ENCODE measurements at regions not wholly inside any gene's neighbourhood (a gene's known extent, or its start where the extent isn't known, plus 50 kb on each side); places are given as distances from the start of the nearest gene placed in this dataset.

DNA sequence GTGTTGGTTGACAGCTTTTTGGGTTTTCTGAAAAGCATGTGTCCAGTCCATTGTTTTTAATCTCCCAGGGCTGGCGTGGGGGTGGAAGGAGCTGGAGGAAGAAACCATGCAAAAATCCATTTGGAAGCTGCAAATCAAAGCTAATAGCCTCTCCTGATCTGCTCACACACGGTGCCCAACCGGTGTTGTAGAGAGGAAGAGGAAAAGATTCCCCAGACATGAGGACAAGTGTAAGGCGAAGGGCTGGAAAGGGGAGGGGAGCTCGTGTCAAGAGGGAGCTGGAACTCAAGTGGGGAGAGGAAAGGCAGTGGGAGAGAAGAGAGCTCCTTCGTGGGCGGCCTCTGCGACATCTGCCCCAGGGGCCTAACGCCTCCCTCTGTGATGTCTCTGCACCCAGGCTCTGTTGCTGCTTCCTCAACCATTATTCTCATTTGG, 112.3 kb upstream of the IRF2BP2 start:
- TF ChIP-seq POLR2A (IDR thresholded peaks at IDR 0.05): no peak
- TF ChIP-seq POLR2AphosphoS5 (IDR thresholded peaks at IDR 0.05): no peak
- TF ChIP-seq, protein P1, sequence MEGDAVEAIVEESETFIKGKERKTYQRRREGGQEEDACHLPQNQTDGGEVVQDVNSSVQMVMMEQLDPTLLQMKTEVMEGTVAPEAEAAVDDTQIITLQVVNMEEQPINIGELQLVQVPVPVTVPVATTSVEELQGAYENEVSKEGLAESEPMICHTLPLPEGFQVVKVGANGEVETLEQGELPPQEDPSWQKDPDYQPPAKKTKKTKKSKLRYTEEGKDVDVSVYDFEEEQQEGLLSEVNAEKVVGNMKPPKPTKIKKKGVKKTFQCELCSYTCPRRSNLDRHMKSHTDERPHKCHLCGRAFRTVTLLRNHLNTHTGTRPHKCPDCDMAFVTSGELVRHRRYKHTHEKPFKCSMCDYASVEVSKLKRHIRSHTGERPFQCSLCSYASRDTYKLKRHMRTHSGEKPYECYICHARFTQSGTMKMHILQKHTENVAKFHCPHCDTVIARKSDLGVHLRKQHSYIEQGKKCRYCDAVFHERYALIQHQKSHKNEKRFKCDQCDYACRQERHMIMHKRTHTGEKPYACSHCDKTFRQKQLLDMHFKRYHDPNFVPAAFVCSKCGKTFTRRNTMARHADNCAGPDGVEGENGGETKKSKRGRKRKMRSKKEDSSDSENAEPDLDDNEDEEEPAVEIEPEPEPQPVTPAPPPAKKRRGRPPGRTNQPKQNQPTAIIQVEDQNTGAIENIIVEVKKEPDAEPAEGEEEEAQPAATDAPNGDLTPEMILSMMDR (IDR thresholded peaks at IDR 0.05): no peak

Measured in transverse colon (tissue), 4 donors.